Thyroid gland (tissue), 4 donors: ENCODE measurements at regions not wholly inside any gene's neighbourhood (a gene's known extent, or its start where the extent isn't known, plus 50 kb on each side); places are given as distances from the start of the nearest gene placed in this dataset.

Experiments used
- DNase-seq, 2 donors: peaks; one replicate each; pipeline ENCODE4 v3.0.0-alpha.2; 2019
- H3K27ac ChIP-seq, 3 donors: fragments of 200-600 bp; sonication (generic); 1 replicate in 2 of 3; 2 replicates in 1 of 3; pipeline ENCODE4 v1.5.1; 2016 to 2019; ENCODE audit warnings: mild to moderate bottlenecking in 1 of 3, moderate library complexity in 1 of 3
- H3K27me3 ChIP-seq: fragments of 200-600 bp; sonication (generic); one replicate; pipeline ENCODE4 v1.5.1; 2019
- H3K36me3 ChIP-seq, 2 donors: fragments of 200-600 bp; sonication (generic); one replicate each; pipeline ENCODE4 v1.5.1; 2016 to 2019
- H3K4me1 ChIP-seq, 2 donors: fragments of 200-600 bp; sonication (generic); one replicate each; pipeline ENCODE4 v1.5.1; 2017 to 2019
- H3K4me3 ChIP-seq, 3 donors: fragments of 200-600 bp; sonication (generic); replicated peaks in 1 of 3; 1 replicate in 2 of 3; 2 replicates in 1 of 3; pipeline ENCODE4 v1.5.1; 2016; ENCODE audit warnings: mild to moderate bottlenecking in 1 of 3
- H3K9me3 ChIP-seq: fragments of 200-600 bp; sonication (generic); one replicate; pipeline ENCODE4 v1.5.1; 2017
- POLR2A ChIP-seq, 2 donors: fragments of 450-650 bp; IDR thresholded peaks; one replicate each; pipeline ENCODE4 v1.6.1; 2017; ENCODE audit warnings: antibody characterized with exemption in 2 of 2, mild to moderate bottlenecking in 2 of 2, moderate library complexity in 1 of 2
- WGBS, 2 donors: methylation state at CpG; one replicate each; pipeline ENCODE4 v1.1.5; 2017; 5-methylcytosine and 5-hydroxymethylcytosine counted together
- intact Hi-C: fragments of 100-400 bp; cut with DNase I; formaldehyde crosslinking; loops from one replicate; pipeline ENCODE4 v1.15.1; 2023
- TF ChIP-seq, protein P1 (sequence below), 6 experiments: fragments of 200-600 bp in 3 of 6; fragments of 450-650 bp in 3 of 6; sonication (generic) in 3 of 6; IDR thresholded peaks; one replicate each; pipeline ENCODE4 v1.5.1; 2016 to 2019; ENCODE audit warnings: antibody characterized with exemption in 6 of 6, mild to moderate bottlenecking in 2 of 6, inconsistent platforms in 1 of 6, moderate library complexity in 1 of 6

DNA sequence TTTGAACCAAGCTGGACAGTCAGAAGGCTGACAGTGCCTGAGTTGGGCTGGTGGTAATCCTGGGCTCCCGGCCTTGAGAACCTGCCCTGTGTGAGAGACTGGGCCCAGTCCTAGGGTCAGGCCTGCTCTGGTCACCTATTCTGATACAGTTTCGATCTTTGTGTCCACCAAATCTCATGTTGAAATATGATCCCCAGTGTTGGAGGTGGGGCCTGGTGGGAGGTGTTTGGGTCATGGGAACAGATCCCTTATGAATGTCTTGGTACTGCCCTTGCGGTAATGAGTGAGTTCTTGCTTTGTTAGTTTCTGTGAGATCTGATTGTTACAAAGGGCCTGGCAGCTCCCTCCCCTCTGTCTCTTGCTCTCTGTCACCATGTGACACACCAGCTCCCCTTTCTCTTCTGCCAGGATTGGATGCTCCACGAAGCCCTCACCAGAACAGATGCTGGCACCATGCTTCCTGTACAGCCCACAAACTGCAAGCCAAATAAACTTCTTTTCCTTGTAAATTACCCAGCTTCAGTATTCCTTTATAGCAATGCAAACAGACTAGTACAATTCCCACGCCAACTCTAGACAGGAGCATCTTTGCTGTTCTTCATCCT is 111.8 kb upstream of the ZNF438 start:
- no peak overlapping the region for H3K27ac ChIP-seq
- no peaks in the 10 kb centered on the region for H3K27me3 ChIP-seq
- H3K9me3 ChIP-seq: no peaks in the 10 kb centered on the region
- H3K4me1 ChIP-seq: peaks cover 0 to 14% of the 10 kb centered on the region in 2 donors
- TF ChIP-seq, protein P1, sequence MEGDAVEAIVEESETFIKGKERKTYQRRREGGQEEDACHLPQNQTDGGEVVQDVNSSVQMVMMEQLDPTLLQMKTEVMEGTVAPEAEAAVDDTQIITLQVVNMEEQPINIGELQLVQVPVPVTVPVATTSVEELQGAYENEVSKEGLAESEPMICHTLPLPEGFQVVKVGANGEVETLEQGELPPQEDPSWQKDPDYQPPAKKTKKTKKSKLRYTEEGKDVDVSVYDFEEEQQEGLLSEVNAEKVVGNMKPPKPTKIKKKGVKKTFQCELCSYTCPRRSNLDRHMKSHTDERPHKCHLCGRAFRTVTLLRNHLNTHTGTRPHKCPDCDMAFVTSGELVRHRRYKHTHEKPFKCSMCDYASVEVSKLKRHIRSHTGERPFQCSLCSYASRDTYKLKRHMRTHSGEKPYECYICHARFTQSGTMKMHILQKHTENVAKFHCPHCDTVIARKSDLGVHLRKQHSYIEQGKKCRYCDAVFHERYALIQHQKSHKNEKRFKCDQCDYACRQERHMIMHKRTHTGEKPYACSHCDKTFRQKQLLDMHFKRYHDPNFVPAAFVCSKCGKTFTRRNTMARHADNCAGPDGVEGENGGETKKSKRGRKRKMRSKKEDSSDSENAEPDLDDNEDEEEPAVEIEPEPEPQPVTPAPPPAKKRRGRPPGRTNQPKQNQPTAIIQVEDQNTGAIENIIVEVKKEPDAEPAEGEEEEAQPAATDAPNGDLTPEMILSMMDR (IDR thresholded peaks at IDR 0.05): no peak
- no peak for TF ChIP-seq POLR2A (IDR thresholded peaks at IDR 0.05)
- 93 to 97% methylated on average over 5 of the region's 5 CpGs for WGBS, 2 donors
- intact Hi-C loops: no loop called here
- no peak for DNase-seq
- no peak overlapping the region for H3K4me3 ChIP-seq
- H3K36me3 ChIP-seq: no peaks in the 10 kb centered on the region

DNA sequence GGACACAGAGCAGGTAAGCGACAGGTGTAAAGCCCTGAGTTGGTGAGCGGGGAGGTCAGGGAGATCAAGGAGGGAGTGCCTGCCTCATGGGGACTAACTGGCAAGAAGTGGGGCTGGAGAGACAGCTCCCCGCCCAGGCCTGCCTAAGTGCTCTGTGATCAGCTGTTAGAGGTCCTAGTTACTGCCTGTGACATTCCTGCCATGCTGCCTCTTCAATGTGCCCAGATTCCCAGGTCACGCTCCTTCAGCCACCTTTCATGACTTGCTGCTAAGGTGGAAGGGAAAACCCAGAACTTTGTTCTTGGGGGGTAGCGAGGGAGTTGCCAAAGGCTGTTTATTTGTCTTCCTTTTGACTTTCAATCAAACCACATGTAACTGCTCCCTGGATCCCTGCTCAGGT is 114.3 kb upstream of the ZNF438 start:
- Histone ChIP-seq H3K4me1 (peaks cover 0 to 18% of the 10 kb centered on the region in 2 donors), H3K9me3 (no peaks in the 10 kb centered on the region), H3K27ac (no peak overlapping the region), H3K36me3 (no peaks in the 10 kb centered on the region), H3K27me3 (no peaks in the 10 kb centered on the region), H3K4me3 (no peak overlapping the region)
- intact Hi-C loops: no loop called here
- 75 to 78% methylated on average over 5 of the region's 5 CpGs for WGBS, 2 donors
- no peak for DNase-seq
- no peak for TF ChIP-seq POLR2A (IDR thresholded peaks at IDR 0.05)
- TF ChIP-seq, protein P1 (IDR thresholded peaks at IDR 0.05): no peak

DNA sequence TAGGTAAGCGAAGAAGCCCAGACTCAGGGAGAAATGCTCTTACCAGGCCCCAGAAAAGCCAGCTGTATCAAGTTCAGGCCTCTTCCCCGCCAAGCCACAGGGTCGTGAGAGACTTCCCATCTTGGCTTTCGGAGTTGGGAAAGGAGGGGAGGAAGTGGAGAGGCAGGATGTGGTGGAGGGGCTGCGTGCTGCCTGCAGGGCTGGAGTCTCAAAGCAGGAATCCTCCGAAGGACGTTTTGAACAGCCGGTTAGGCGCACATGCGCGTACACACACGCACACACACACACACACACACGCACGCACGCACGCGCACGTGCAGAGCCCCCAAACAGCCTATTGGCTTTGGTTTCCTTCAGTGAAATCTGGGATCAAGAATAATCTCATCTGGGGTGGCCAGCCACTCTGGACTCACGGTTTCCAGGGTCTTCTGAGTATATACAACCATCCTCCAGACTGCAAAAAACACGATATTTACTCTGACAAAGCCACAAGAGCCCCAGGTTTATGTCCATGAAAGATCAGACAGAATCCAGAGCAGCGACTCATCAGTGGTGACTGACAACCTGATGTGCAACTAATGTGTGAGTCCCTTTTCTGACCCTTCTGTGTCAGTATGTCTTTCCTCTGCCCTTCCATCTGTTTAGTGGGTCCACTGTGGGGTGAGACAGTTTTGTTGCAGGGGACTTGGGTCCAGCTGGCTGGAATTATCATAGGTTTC is 115.0 kb upstream of the ZNF438 start:
- TF ChIP-seq, protein P1 (IDR thresholded peaks at IDR 0.05): no peak
- TF ChIP-seq POLR2A (IDR thresholded peaks at IDR 0.05): no peak
- intact Hi-C loops: no loop called here
- DNase-seq: no peak

DNA sequence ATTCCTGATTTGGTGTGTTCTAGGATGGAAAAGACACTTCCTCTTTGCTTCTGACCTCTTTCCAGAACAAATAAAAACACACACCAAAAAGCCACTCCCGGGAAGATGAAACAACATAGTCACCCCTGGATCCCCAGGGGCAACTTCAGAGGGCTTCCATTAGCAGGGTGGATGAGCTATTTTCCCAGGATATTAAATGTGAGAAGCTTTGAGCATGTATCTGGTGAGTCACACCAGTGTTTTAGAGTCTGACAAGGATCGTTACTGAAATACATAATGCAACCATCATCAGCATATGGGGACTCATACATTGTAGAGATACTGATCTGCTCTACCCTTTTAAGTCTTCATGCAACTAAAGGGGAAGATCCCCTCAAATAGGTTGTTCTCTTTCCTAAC is 115.5 kb upstream of the ZNF438 start:
- DNase-seq: no peak
- no peak overlapping the region for H3K4me3 ChIP-seq
- peaks cover 0 to 18% of the 10 kb centered on the region in 2 donors for H3K4me1 ChIP-seq
- H3K36me3 ChIP-seq: no peaks in the 10 kb centered on the region
- intact Hi-C loops: no loop called here
- H3K9me3 ChIP-seq: no peaks in the 10 kb centered on the region
- 28 to 71% methylated on average over 2 of the region's 2 CpGs for WGBS, 2 donors
- no peaks in the 10 kb centered on the region for H3K27me3 ChIP-seq
- TF ChIP-seq, protein P1 (IDR thresholded peaks at IDR 0.05): no peak
- TF ChIP-seq POLR2A (IDR thresholded peaks at IDR 0.05): no peak
- H3K27ac ChIP-seq: no peak overlapping the region

More for the DNA sequence above, 115.0 kb upstream of the ZNF438 start:
- 59 to 66% methylated on average over 21 of the region's 21 CpGs for WGBS, 2 donors
- Histone ChIP-seq H3K9me3 (no peaks in the 10 kb centered on the region), H3K27ac (no peak overlapping the region), H3K27me3 (no peaks in the 10 kb centered on the region), H3K36me3 (no peaks in the 10 kb centered on the region), H3K4me3 (no peak overlapping the region), H3K4me1 (peaks cover 0 to 18% of the 10 kb centered on the region in 2 donors)

DNA sequence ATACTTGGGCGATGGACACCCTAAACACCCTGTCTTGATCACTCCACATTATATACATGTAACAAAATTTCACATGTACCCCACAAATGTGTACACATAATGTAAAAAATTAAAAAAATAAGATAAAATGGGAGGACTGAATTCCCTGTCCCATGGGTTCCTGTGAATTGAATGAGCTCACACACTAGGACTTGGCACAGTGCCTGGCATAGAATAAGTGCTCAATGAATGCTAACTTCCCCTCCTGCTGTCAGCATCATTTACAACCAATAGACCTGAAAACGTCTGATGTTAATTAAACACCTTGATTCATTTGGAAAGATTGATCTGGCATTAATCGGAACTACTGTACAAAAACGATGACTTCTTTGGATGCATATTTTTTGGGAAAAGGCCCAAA is 117.3 kb upstream of the ZNF438 start:
- Histone ChIP-seq H3K36me3 (no peaks in the 10 kb centered on the region), H3K9me3 (no peaks in the 10 kb centered on the region), H3K27me3 (no peaks in the 10 kb centered on the region), H3K4me3 (no peak overlapping the region), H3K27ac (no peak overlapping the region), H3K4me1 (peaks cover 0 to 25% of the 10 kb centered on the region in 2 donors)
- intact Hi-C loops: no loop called here
- DNase-seq: no peak
- no peak for TF ChIP-seq POLR2A (IDR thresholded peaks at IDR 0.05)
- TF ChIP-seq, protein P1 (IDR thresholded peaks at IDR 0.05): no peak
- WGBS, 2 donors: 83 to 88% methylated on average over 4 of the region's 4 CpGs
